SU-DHL-6 (cell line): ENCODE measurements at regions not wholly inside any gene's neighbourhood (a gene's known extent, or its start where the extent isn't known, plus 50 kb on each side); places are given as distances from the start of the nearest gene placed in this dataset.

Experiments used
- H2AFZ ChIP-seq: fragments of 200-600 bp; sonication (generic); 2 replicates; pipeline ENCODE4 v1.6.1; 2014; ENCODE audit warnings: low read depth, mild to moderate bottlenecking, moderate library complexity, mixed read lengths, antibody characterized with exemption, low read length; ENCODE audit not compliant: severe bottlenecking
- H3F3A ChIP-seq: fragments of 200-600 bp; shearing (Covaris generic); 2 replicates; pipeline ENCODE4 v1.6.0; 2016; ENCODE audit warnings: antibody characterized with exemption, mild to moderate bottlenecking; ENCODE audit not compliant: insufficient read depth
- H3K27ac ChIP-seq: fragments of 200-600 bp; sonication (generic); 2 replicates; pipeline ENCODE4 v1.5.1; 2016; ENCODE audit warnings: low read depth, mild to moderate bottlenecking, low read length, moderate library complexity, mixed read lengths
- H3K27me3 ChIP-seq: fragments of 200-600 bp; sonication (generic), shearing (Covaris generic); 2 replicates; pipeline ENCODE4 v1.6.0; 2014; ENCODE audit warnings: mild to moderate bottlenecking, low read length
- H3K36me3 ChIP-seq: fragments of 200-600 bp; sonication (generic); 2 replicates; pipeline ENCODE4 v1.6.1; 2014; ENCODE audit warnings: mild to moderate bottlenecking, low read length, mixed read lengths
- H3K4me2 ChIP-seq: fragments of 300-600, 200-600 bp; shearing (Covaris generic), sonication (generic); 2 replicates; pipeline ENCODE4 v1.6.0; 2014; ENCODE audit warnings: low read length, low read depth, mild to moderate bottlenecking; ENCODE audit not compliant: poor library complexity, severe bottlenecking
- H3K4me3 ChIP-seq: fragments of 200-600 bp; sonication (generic); 2 replicates; pipeline ENCODE4 v1.5.1; 2014; ENCODE audit warnings: antibody characterized with exemption, low read length, mild to moderate bottlenecking, mixed read lengths; ENCODE audit not compliant: insufficient read depth, poor library complexity, severe bottlenecking
- H3K79me2 ChIP-seq: fragments of 200-600 bp; sonication (generic); 2 replicates; pipeline ENCODE4 v1.6.1; 2014; ENCODE audit warnings: mild to moderate bottlenecking, low read length, moderate library complexity; ENCODE audit not compliant: insufficient read depth
- H3K9ac ChIP-seq: fragments of 200-600 bp; sonication (generic); 2 replicates; pipeline ENCODE4 v1.7.0; 2014; ENCODE audit warnings: mild to moderate bottlenecking, low read length
- H3K9me2 ChIP-seq: fragments of 200-600 bp; sonication (generic); replicated peaks from 2 replicates; pipeline ENCODE4 v1.6.1; 2014; ENCODE audit warnings: low read length; ENCODE audit not compliant: insufficient read depth
- H3K9me3 ChIP-seq: fragments of 200-600 bp; sonication (generic); 2 replicates; pipeline ENCODE4 v1.6.1; 2014; ENCODE audit warnings: low read length, mixed read lengths; ENCODE audit not compliant: insufficient read depth
- H4K20me1 ChIP-seq: fragments of 200-600 bp; sonication (generic); 2 replicates; pipeline ENCODE4 v1.6.1; 2014; ENCODE audit warnings: low read depth, mild to moderate bottlenecking, antibody characterized with exemption, low read length, moderate library complexity, mixed read lengths
- CTCF ChIP-seq: fragments of 200-600 bp; sonication (generic); IDR thresholded peaks from one replicate; pipeline ENCODE4 v1.5.1; 2017; ENCODE audit warnings: antibody characterized with exemption, mild to moderate bottlenecking, low read length, moderate library complexity; ENCODE audit not compliant: insufficient read depth, poor library complexity, severe bottlenecking
- EZH2phosphoT487 ChIP-seq: fragments of 200-600 bp; sonication (generic), shearing (Covaris generic); conservative IDR thresholded peaks from 2 replicates; pipeline ENCODE4 v1.6.1; 2018; ENCODE audit warnings: mild to moderate bottlenecking, antibody characterized with exemption, low read length, moderate library complexity, mixed read lengths

- no peaks in the 10 kb centered on the region; the same call in 1 of the 2 replicates for H4K20me1 ChIP-seq
- H3K79me2 ChIP-seq = peaks cover 57% of the 10 kb centered on the region
- peaks cover 26% of the 10 kb centered on the region for H3F3A ChIP-seq
- no peaks in the 10 kb centered on the region for H3K9me2 ChIP-seq
- no peak for TF ChIP-seq EZH2phosphoT487
- no peak for TF ChIP-seq CTCF
- no peaks in the 10 kb centered on the region for H3K27me3 ChIP-seq
- no peak overlapping the region for H3K4me3 ChIP-seq
- peaks cover 26% of the 10 kb centered on the region for H3K36me3 ChIP-seq
- no peak overlapping the region for H2AFZ ChIP-seq
- no peak overlapping the region for H3K4me2 ChIP-seq
- H3K9me3 ChIP-seq = no peaks in the 10 kb centered on the region
- no peak overlapping the region for H3K27ac ChIP-seq
- H3K9ac ChIP-seq = no peak overlapping the region
These were observed 156.8 kb downstream of the PHETA1 start for GRCh38 chr12:111211910-111212757.

GRCh38 chr12:111209811-111210210 lies 159.1 kb downstream of the PHETA1 start:
- Histone ChIP-seq H3K9ac (no peak overlapping the region), H3K9me3 (no peaks in the 10 kb centered on the region), H3K4me3 (no peak overlapping the region), H3K79me2 (peaks cover 80% of the 10 kb centered on the region), H3K36me3 (peaks cover 19% of the 10 kb centered on the region), H3K4me2 (no peak overlapping the region), H4K20me1 (peaks cover 9% of the 10 kb centered on the region; the same call in 1 of the 2 replicates), H3K9me2 (no peaks in the 10 kb centered on the region), H3K27ac (no peak overlapping the region), H3F3A (peaks cover 32% of the 10 kb centered on the region), H3K27me3 (no peaks in the 10 kb centered on the region), H2AFZ (no peak overlapping the region)
- TF ChIP-seq EZH2phosphoT487 (no peak), CTCF (no peak)

- H3K9ac ChIP-seq = no peak overlapping the region
- H3K27me3 ChIP-seq = no peaks in the 10 kb centered on the region
- H3K9me2 ChIP-seq = no peaks in the 10 kb centered on the region
- H3K4me3 ChIP-seq = no peak overlapping the region
- peaks cover 9% of the 10 kb centered on the region; the same call in 1 of the 2 replicates for H4K20me1 ChIP-seq
- H3K79me2 ChIP-seq = peaks cover 87% of the 10 kb centered on the region
- H3K27ac ChIP-seq = no peak overlapping the region
- no peak overlapping the region for H3K4me2 ChIP-seq
- H3F3A ChIP-seq = peaks cover 25% of the 10 kb centered on the region
- peaks cover 3% of the 10 kb centered on the region; the same call in 1 of the 2 replicates for H3K36me3 ChIP-seq
- H2AFZ ChIP-seq = no peak overlapping the region
- TF ChIP-seq CTCF = no peak
- no peak for TF ChIP-seq EZH2phosphoT487
- no peaks in the 10 kb centered on the region for H3K9me3 ChIP-seq
These were observed 161.1 kb downstream of the PHETA1 start for GRCh38 chr12:111207761-111208160.
